IMR-90 (cell line): ENCODE measurements at regions not wholly inside any gene's neighbourhood (a gene's known extent, or its start where the extent isn't known, plus 50 kb on each side); places are given as distances from the start of the nearest gene placed in this dataset.

Source experiments
- ATAC-seq: fragments of 200-7000 bp; cut with Tn5 transposase; 2 replicates; pipeline ENCODE4 v1.9.1; 2020; ENCODE audit warnings: low read depth, mild to moderate bottlenecking, moderate library complexity
- BruUV-seq: library from RNA; stranded (reverse); fragments of 400-500 nt; replicated peaks from 2 replicates; lab custom pipeline; 2021; lab: Mats Ljungman, UMichigan
- CTCF ChIA-PET: fragments of 300-600 bp; formaldehyde crosslinking; extraction: SDS; loops from one replicate; lab custom pipeline; 2021; ENCODE audit warnings: antibody characterized with exemption; lab: Yijun Ruan, JAX
- POLR2A ChIA-PET: fragments of 300-600 bp; sonication (Branson Sonifier 250); formaldehyde crosslinking; loops from one replicate; lab custom pipeline; 2022; ENCODE audit warnings: antibody characterized with exemption; ENCODE audit not compliant: unreplicated experiment; lab: Charles Lee
- DNase-seq: peaks from one replicate; pipeline ENCODE4 v3.0.0; 2013
- H2AFZ ChIP-seq: replicated peaks from 2 replicates; pipeline ENCODE3; 2013; ENCODE audit warnings: low read length, mild to moderate bottlenecking; ENCODE audit not compliant: poor library complexity
- H2AK5ac ChIP-seq: 2 replicates; pipeline ENCODE4 v1.6.1; 2013; ENCODE audit warnings: low read depth, low read length, inconsistent platforms
- H2AK9ac ChIP-seq: replicated peaks from 2 replicates; pipeline ENCODE3; 2013; ENCODE audit warnings: mild to moderate bottlenecking, low read depth, low read length, moderate library complexity; ENCODE audit not compliant: poor library complexity
- H2BK120ac ChIP-seq: 2 replicates; pipeline ENCODE4 v1.6.1; 2013; ENCODE audit warnings: low read depth, low read length, inconsistent platforms
- H2BK15ac ChIP-seq: 3 replicates; pipeline ENCODE4 v1.6.1; 2013; ENCODE audit warnings: low read depth, low read length, inconsistent platforms
- H2BK20ac ChIP-seq: 2 replicates; pipeline ENCODE4 v1.6.1; 2013; ENCODE audit warnings: low read depth, mild to moderate bottlenecking, inconsistent platforms, low read length, moderate library complexity
- H2BK5ac ChIP-seq: 2 replicates; pipeline ENCODE4 v1.6.1; 2013; ENCODE audit warnings: mild to moderate bottlenecking, low read depth, low read length, inconsistent platforms; ENCODE audit not compliant: poor library complexity, severe bottlenecking
- H3K14ac ChIP-seq: replicated peaks from 2 replicates; pipeline ENCODE4 v1.6.1; 2013; ENCODE audit warnings: low read depth, low read length, inconsistent platforms
- H3K18ac ChIP-seq: 2 replicates; pipeline ENCODE4 v1.6.1; 2013; ENCODE audit warnings: low read depth, low read length, control low read depth
- H3K23ac ChIP-seq: 2 replicates; pipeline ENCODE4 v1.6.1; 2013; ENCODE audit warnings: low read depth, low read length, inconsistent platforms
- H3K27ac ChIP-seq: 2 replicates; pipeline ENCODE4 v1.5.1; 2013; ENCODE audit warnings: mild to moderate bottlenecking, control low read depth, low read length; ENCODE audit not compliant: insufficient read depth
- H3K27me3 ChIP-seq: 2 replicates; pipeline ENCODE4 v1.6.1; 2013; ENCODE audit warnings: low read length; ENCODE audit not compliant: control insufficient read depth, insufficient read depth
- H3K36me3 ChIP-seq: 2 replicates; pipeline ENCODE4 v1.6.1; 2013; ENCODE audit warnings: low read length, mixed read lengths; ENCODE audit not compliant: control insufficient read depth, insufficient read depth
- H3K4ac ChIP-seq: 2 replicates; pipeline ENCODE4 v1.6.1; 2013; ENCODE audit warnings: low read depth, low read length, inconsistent platforms
- H3K4me1 ChIP-seq: 2 replicates; pipeline ENCODE4 v1.6.1; 2013; ENCODE audit warnings: low read length, mixed read lengths; ENCODE audit not compliant: control insufficient read depth, insufficient read depth
- H3K4me2 ChIP-seq: 2 replicates; pipeline ENCODE4 v1.6.1; 2013; ENCODE audit warnings: low read depth, mild to moderate bottlenecking, control low read depth, low read length, moderate library complexity
- H3K4me3 ChIP-seq: 2 replicates; pipeline ENCODE4 v1.5.1; 2013; ENCODE audit warnings: low read depth, mild to moderate bottlenecking, control low read depth, low read length, moderate library complexity; ENCODE audit not compliant: insufficient read depth
- H3K56ac ChIP-seq: 2 replicates; pipeline ENCODE4 v1.6.1; 2013; ENCODE audit warnings: low read length, inconsistent platforms; ENCODE audit not compliant: insufficient read depth; ENCODE audit errors: extremely low read depth
- H3K79me1 ChIP-seq, 2 experiments: 2 replicates each; pipeline ENCODE4 v1.6.1; 2013; ENCODE audit warnings: low read length in 2 of 2, inconsistent platforms in 1 of 2, low read depth in 1 of 2
- H3K9ac ChIP-seq: 2 replicates; pipeline ENCODE4 v1.6.1; 2013; ENCODE audit warnings: low read depth, low read length, control low read depth
- H3K9me1 ChIP-seq: 2 replicates; pipeline ENCODE4 v1.6.1; 2013; ENCODE audit warnings: low read length, inconsistent platforms; ENCODE audit not compliant: insufficient read depth
- H3K9me3 ChIP-seq: 2 replicates; pipeline ENCODE4 v1.6.1; 2013; ENCODE audit warnings: low read length; ENCODE audit not compliant: control insufficient read depth, insufficient read depth
- H4K20me1 ChIP-seq: 2 replicates; pipeline ENCODE4 v1.6.1; 2013; ENCODE audit warnings: low read length, inconsistent platforms; ENCODE audit not compliant: insufficient read depth
- H4K5ac ChIP-seq: 2 replicates; pipeline ENCODE4 v1.6.1; 2013; ENCODE audit warnings: mild to moderate bottlenecking, low read depth, low read length, control low read depth
- H4K8ac ChIP-seq, 2 experiments: 2 replicates each; pipeline ENCODE4 v1.6.1; 2013; ENCODE audit warnings: low read depth in 2 of 2, low read length in 2 of 2, control low read depth in 1 of 2, inconsistent platforms in 1 of 2
- H4K91ac ChIP-seq: 2 replicates; pipeline ENCODE4 v1.6.1; 2013; ENCODE audit warnings: low read depth, low read length, inconsistent platforms; ENCODE audit not compliant: insufficient read depth
- BHLHE40 ChIP-seq: fragments of 150-350 bp; IDR thresholded peaks from 2 replicates; pipeline ENCODE4 v1.6.1; 2016; ENCODE audit warnings: mild to moderate bottlenecking, low read depth, low read length
- CHD1 ChIP-seq: IDR thresholded peaks from 2 replicates; pipeline ENCODE4 v1.6.1; 2012; ENCODE audit warnings: low read depth, low read length, improper control_type of control experiment
- MAZ ChIP-seq: IDR thresholded peaks from 2 replicates; pipeline ENCODE4 v1.6.1; 2012; ENCODE audit warnings: low read depth, mild to moderate bottlenecking, low read length, improper control_type of control experiment, moderate library complexity, borderline replicate concordance
- RCOR1 ChIP-seq: IDR thresholded peaks from 2 replicates; pipeline ENCODE4 v1.6.1; 2012; ENCODE audit warnings: mild to moderate bottlenecking, low read length, improper control_type of control experiment; ENCODE audit not compliant: insufficient replicate concordance
- RFX5 ChIP-seq: IDR thresholded peaks from 2 replicates; pipeline ENCODE4 v1.8.0; 2012; ENCODE audit warnings: low read depth, mild to moderate bottlenecking, low read length, moderate library complexity
- WGBS, 2 experiments: methylation state at CpG; one replicate each; pipeline versions ENCODE4 v1.1.5 to v1.1.7; 2013; ENCODE audit warnings: missing lambda C conversion rate in 2 of 2; ENCODE audit not compliant: insufficient read length in 1 of 2; ENCODE audit errors: extremely low coverage in 2 of 2; 5-methylcytosine and 5-hydroxymethylcytosine counted together
- dilution Hi-C: fragments of 300-500 bp; cut with HindIII; formaldehyde crosslinking; loops from one replicate; pipeline ENCODE4 v1.14.3; 2018; ENCODE audit warnings: low sequenced_read_pairs; ENCODE audit not compliant: unreplicated experiment
- in situ Hi-C: fragments of 300-500 bp; cut with MboI; formaldehyde crosslinking; loops from 3 replicates; pipeline ENCODE4 v1.14.3; 2019; ENCODE audit warnings: low sequenced_read_pairs, inconsistent platforms, mixed read lengths
- intact Hi-C: fragments of 100-400 bp; cut with micrococcal nuclease; formaldehyde crosslinking; loops from 2 replicates; pipeline ENCODE4 v1.10.0; 2022
- TF ChIP-seq, protein P1 (sequence below): fragments of 150-350 bp; IDR thresholded peaks from 2 replicates; pipeline ENCODE4 v1.6.1; 2016; ENCODE audit warnings: low read depth, mild to moderate bottlenecking, low read length, moderate library complexity, borderline replicate concordance

DNA sequence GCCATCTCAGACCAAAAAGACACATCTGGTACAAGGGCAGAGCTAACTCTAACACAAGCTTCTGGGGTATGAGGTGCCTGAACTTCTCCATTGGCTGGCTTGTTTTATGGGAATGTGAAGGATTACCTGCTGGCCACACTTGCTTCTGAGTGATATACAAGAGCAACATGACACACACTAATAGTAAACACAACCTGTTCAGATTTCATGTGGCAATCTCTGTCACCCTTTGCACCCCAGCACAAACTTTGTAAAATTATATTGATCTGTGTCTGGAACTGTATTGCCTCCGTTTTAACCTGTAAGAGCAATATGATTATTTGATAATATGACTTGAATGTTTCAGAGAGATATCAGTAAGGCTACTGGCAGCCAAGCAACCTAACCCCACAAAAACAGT lies 276.7 kb downstream of the CCDC85A start:
- H4K20me1 ChIP-seq = no peaks in the 10 kb centered on the region
- no peak overlapping the region for H2BK120ac ChIP-seq
- no peak overlapping the region for H2AK5ac ChIP-seq
- no peaks in the 10 kb centered on the region for H3K79me1 ChIP-seq
- POLR2A ChIA-PET = no interaction called here
- no peaks in the 10 kb centered on the region for H3K4me1 ChIP-seq
- H3K9ac ChIP-seq = no peak overlapping the region
- H3K4ac ChIP-seq = no peak overlapping the region
- H3K18ac ChIP-seq = no peak overlapping the region
- intact Hi-C loops (no loop called here), in situ Hi-C loops (no loop called here), dilution Hi-C loops (no loop called here)
- no peak overlapping the region for H3K27ac ChIP-seq
- no peak overlapping the region for H2AFZ ChIP-seq
- H3K4me2 ChIP-seq = no peak overlapping the region
- no peak overlapping the region for H3K4me3 ChIP-seq
- DNase-seq (no peak), ATAC-seq (no peak)
- H3K9me1 ChIP-seq = no peaks in the 10 kb centered on the region
- no peak overlapping the region for H4K8ac ChIP-seq
- H3K27me3 ChIP-seq = no peaks in the 10 kb centered on the region
- WGBS, 2 experiments = no CpG with 5 or more reads among the region's 1 CpG
- H2BK20ac ChIP-seq = no peak overlapping the region
- no peak overlapping the region for H3K23ac ChIP-seq
- H4K5ac ChIP-seq = no peak overlapping the region
- H3K56ac ChIP-seq = no peak overlapping the region
- CTCF ChIA-PET = no interaction called here
- H3K14ac ChIP-seq = no peak overlapping the region
- no peak overlapping the region for H2BK15ac ChIP-seq
- TF ChIP-seq MAZ (no peak), RFX5 (no peak), CHD1 (no peak), BHLHE40 (no peak), RCOR1 (no peak)
- TF ChIP-seq, protein P1, sequence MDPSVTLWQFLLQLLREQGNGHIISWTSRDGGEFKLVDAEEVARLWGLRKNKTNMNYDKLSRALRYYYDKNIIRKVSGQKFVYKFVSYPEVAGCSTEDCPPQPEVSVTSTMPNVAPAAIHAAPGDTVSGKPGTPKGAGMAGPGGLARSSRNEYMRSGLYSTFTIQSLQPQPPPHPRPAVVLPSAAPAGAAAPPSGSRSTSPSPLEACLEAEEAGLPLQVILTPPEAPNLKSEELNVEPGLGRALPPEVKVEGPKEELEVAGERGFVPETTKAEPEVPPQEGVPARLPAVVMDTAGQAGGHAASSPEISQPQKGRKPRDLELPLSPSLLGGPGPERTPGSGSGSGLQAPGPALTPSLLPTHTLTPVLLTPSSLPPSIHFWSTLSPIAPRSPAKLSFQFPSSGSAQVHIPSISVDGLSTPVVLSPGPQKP = no peak
- no peak overlapping the region for H4K91ac ChIP-seq
- no peak overlapping the region for H2AK9ac ChIP-seq
- no peak overlapping the region for H2BK5ac ChIP-seq
- no TSS peak for BruUV-seq
- H3K9me3 ChIP-seq = peaks cover 13% of the 10 kb centered on the region
- H3K36me3 ChIP-seq = no peaks in the 10 kb centered on the region
